OCI-LY7 (cell line): ENCODE measurements at regions not wholly inside any gene's neighbourhood (a gene's known extent, or its start where the extent isn't known, plus 50 kb on each side); places are given as distances from the start of the nearest gene placed in this dataset.

Experiments used
- BruUV-seq: library from RNA; stranded (reverse); fragments of 400-500 nt; replicated peaks from 2 replicates; lab custom pipeline; 2021; lab: Mats Ljungman, UMichigan
- CTCF ChIA-PET: fragments of 300-600 bp; sonication (Branson Sonifier 250); formaldehyde crosslinking; loops from one replicate; lab custom pipeline; 2022; ENCODE audit warnings: antibody characterized with exemption; ENCODE audit not compliant: unreplicated experiment; lab: Charles Lee
- POLR2A ChIA-PET: fragments of 300-600 bp; sonication (Branson Sonifier 250); formaldehyde crosslinking; loops from one replicate; lab custom pipeline; 2022; ENCODE audit warnings: antibody characterized with exemption; lab: Charles Lee
- DNase-seq: peaks from one replicate; pipeline ENCODE4 v3.0.0-alpha.2; 2015; ENCODE audit warnings: low spot score
- H2AFZ ChIP-seq: fragments of 200-600 bp; sonication (generic), shearing (Covaris generic); 2 replicates; pipeline ENCODE4 v1.6.1; 2014; ENCODE audit warnings: mild to moderate bottlenecking, antibody characterized with exemption, low read length, moderate library complexity
- H3K27ac ChIP-seq: fragments of 200-600 bp; sonication (generic); 2 replicates; pipeline ENCODE4 v1.5.1; 2014; ENCODE audit warnings: mixed run types, low read depth, mild to moderate bottlenecking, moderate library complexity, low read length, inconsistent platforms; ENCODE audit not compliant: poor library complexity, severe bottlenecking
- H3K36me3 ChIP-seq: fragments of 200-600 bp; sonication (generic); 2 replicates; pipeline ENCODE4 v1.6.1; 2014; ENCODE audit warnings: mild to moderate bottlenecking, antibody characterized with exemption, low read length, moderate library complexity, mixed read lengths; ENCODE audit not compliant: insufficient read depth
- H3K4me1 ChIP-seq: fragments of 200-600 bp; sonication (generic); 2 replicates; pipeline ENCODE4 v1.5.1; 2014; ENCODE audit warnings: mild to moderate bottlenecking, low read length; ENCODE audit not compliant: insufficient read depth, poor library complexity, severe bottlenecking
- H3K4me2 ChIP-seq: fragments of 200-600 bp; sonication (generic); 2 replicates; pipeline ENCODE4 v1.6.1; 2014; ENCODE audit warnings: mild to moderate bottlenecking, low read length
- H3K4me3 ChIP-seq: fragments of 200-600 bp; sonication (generic); 2 replicates; pipeline ENCODE4 v1.5.1; 2014; ENCODE audit warnings: mild to moderate bottlenecking, low read depth, low read length; ENCODE audit not compliant: poor library complexity, severe bottlenecking
- H3K79me2 ChIP-seq: fragments of 200-600 bp; sonication (generic); 2 replicates; pipeline ENCODE4 v1.6.1; 2016; ENCODE audit warnings: low read depth, mild to moderate bottlenecking, low read length, moderate library complexity, mixed read lengths; ENCODE audit not compliant: insufficient read depth
- H3K9me2 ChIP-seq: fragments of 200-600 bp; sonication (generic); 2 replicates; pipeline ENCODE4 v1.6.1; 2016; ENCODE audit warnings: mild to moderate bottlenecking, low read length, mixed read lengths; ENCODE audit not compliant: insufficient read depth
- H3K9me3 ChIP-seq: fragments of 200-600 bp; sonication (generic); 2 replicates; pipeline ENCODE4 v1.6.1; 2014; ENCODE audit warnings: mild to moderate bottlenecking, mixed run types, low read length, mixed read lengths
- H4K20me1 ChIP-seq: fragments of 200-600 bp; sonication (generic); 2 replicates; pipeline ENCODE4 v1.6.1; 2014; ENCODE audit warnings: mild to moderate bottlenecking, antibody characterized with exemption, low read length, moderate library complexity, mixed read lengths; ENCODE audit not compliant: insufficient read depth
- EZH2phosphoT487 ChIP-seq: fragments of 200-600 bp; sonication (generic); IDR thresholded peaks from 2 replicates; pipeline ENCODE4 v1.6.1; 2018; ENCODE audit warnings: low read depth, borderline replicate concordance, mild to moderate bottlenecking, mixed run types, antibody characterized with exemption, low read length, moderate library complexity, mixed read lengths
- intact Hi-C: fragments of 100-400 bp; cut with micrococcal nuclease; formaldehyde crosslinking; loops from one replicate; pipeline ENCODE4 v1.10.0; 2022; ENCODE audit not compliant: unreplicated experiment
- TF ChIP-seq, protein P1 (sequence below): fragments of 200-600 bp; sonication (generic); conservative IDR thresholded peaks from 2 replicates; pipeline ENCODE4 v1.5.1; 2014; ENCODE audit warnings: mild to moderate bottlenecking, antibody characterized with exemption, low read length, moderate library complexity, mixed read lengths

DNA sequence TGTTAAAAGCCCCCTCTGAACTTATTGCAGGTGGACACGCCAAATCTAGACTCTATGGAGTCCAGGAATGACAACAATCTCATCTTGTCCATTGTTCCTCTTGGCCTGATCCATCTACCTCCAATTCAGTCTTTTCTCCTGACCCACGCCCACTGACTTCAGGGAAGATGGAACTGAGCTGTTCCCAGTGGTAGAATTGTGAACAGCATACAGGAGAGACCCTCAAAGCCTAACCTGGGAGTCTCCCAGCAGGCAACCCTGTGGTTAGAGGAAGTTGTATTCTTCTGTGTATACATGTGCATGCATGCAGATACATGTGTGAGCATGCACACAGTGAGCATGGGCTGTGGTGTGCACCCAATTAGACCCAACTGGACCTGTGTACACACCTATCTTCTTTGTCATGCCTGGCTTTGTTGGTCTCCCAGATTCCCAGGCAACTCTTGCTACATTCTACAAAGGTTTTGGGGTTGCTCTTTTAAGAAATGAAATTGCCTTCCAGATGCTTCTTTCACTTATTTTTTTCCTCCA, 286.0 kb downstream of the ZSWIM6 start:
- no TSS peak for BruUV-seq
- no peaks in the 10 kb centered on the region for H3K9me2 ChIP-seq
- ChIA-PET CTCF (no interaction called here), POLR2A (no interaction called here)
- no peaks in the 10 kb centered on the region for H4K20me1 ChIP-seq
- no peaks in the 10 kb centered on the region for H3K79me2 ChIP-seq
- H2AFZ ChIP-seq = no peak overlapping the region
- H3K4me2 ChIP-seq = no peak overlapping the region
- no peak for DNase-seq
- H3K4me3 ChIP-seq = no peak overlapping the region
- H3K4me1 ChIP-seq = no peaks in the 10 kb centered on the region
- no peaks in the 10 kb centered on the region for H3K36me3 ChIP-seq
- TF ChIP-seq, protein P1, sequence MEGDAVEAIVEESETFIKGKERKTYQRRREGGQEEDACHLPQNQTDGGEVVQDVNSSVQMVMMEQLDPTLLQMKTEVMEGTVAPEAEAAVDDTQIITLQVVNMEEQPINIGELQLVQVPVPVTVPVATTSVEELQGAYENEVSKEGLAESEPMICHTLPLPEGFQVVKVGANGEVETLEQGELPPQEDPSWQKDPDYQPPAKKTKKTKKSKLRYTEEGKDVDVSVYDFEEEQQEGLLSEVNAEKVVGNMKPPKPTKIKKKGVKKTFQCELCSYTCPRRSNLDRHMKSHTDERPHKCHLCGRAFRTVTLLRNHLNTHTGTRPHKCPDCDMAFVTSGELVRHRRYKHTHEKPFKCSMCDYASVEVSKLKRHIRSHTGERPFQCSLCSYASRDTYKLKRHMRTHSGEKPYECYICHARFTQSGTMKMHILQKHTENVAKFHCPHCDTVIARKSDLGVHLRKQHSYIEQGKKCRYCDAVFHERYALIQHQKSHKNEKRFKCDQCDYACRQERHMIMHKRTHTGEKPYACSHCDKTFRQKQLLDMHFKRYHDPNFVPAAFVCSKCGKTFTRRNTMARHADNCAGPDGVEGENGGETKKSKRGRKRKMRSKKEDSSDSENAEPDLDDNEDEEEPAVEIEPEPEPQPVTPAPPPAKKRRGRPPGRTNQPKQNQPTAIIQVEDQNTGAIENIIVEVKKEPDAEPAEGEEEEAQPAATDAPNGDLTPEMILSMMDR = no peak
- TF ChIP-seq EZH2phosphoT487 = no peak
- H3K9me3 ChIP-seq = no peaks in the 10 kb centered on the region
- H3K27ac ChIP-seq = no peak overlapping the region
- intact Hi-C loops = no loop called here

DNA sequence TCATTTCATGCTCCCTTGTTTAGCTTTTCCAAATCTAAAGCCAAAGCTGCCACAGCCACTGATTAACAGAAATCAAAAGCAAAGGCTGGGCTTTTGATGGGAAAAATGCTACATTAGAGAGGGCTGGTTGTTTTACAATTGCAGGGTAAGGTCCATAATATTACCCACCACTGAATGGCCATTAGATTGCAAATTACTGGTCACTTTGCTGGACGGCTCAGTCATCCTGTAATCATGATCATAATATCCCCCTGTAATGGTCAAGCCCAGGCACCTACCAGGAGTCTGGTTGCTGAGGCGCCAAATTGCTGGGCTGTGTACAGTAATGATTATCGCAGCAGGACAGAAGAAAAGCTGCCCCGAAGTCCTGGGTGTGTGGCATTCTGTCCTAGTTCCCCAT, 286.5 kb downstream of the ZSWIM6 start:
- no TSS peak for BruUV-seq
- Histone ChIP-seq H3K9me2 (no peaks in the 10 kb centered on the region), H2AFZ (no peak overlapping the region), H3K9me3 (no peaks in the 10 kb centered on the region), H3K4me3 (no peak overlapping the region), H3K4me1 (no peaks in the 10 kb centered on the region), H4K20me1 (no peaks in the 10 kb centered on the region), H3K27ac (no peak overlapping the region), H3K36me3 (no peaks in the 10 kb centered on the region), H3K4me2 (no peak overlapping the region), H3K79me2 (no peaks in the 10 kb centered on the region)
- ChIA-PET CTCF (no interaction called here), POLR2A (no interaction called here)
- TF ChIP-seq, protein P1 = no peak
- no peak for TF ChIP-seq EZH2phosphoT487
- DNase-seq = no peak
- intact Hi-C loops = no loop called here

DNA sequence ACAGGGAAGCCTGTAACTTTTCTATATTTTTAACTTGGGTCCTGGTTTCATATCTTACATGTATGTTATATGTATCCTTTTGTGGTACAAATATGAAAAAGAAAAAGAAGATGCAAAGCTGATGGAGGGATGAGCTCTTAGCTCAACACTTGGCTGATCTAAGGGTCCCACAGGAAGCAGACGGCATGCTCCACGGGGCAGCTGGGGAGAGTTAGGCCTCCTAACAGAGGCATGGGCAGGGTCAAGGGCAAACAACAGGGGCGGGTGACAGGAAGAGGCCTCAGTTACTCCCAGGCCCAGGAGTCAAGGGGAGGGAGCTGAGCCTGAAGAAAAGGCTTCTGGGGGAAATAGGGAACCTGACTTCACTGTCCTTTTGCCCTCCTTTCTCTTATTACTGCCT, 287.2 kb downstream of the ZSWIM6 start:
- POLR2A ChIA-PET = no interaction called here
- Histone ChIP-seq H3K4me1 (no peaks in the 10 kb centered on the region), H2AFZ (no peak overlapping the region), H3K4me2 (no peak overlapping the region), H3K79me2 (no peaks in the 10 kb centered on the region), H4K20me1 (no peaks in the 10 kb centered on the region), H3K27ac (no peak overlapping the region), H3K4me3 (no peak overlapping the region), H3K9me2 (no peaks in the 10 kb centered on the region), H3K36me3 (no peaks in the 10 kb centered on the region), H3K9me3 (no peaks in the 10 kb centered on the region)
- CTCF ChIA-PET = no interaction called here
- no TSS peak for BruUV-seq
- TF ChIP-seq, protein P1 = no peak
- TF ChIP-seq EZH2phosphoT487 = no peak
- intact Hi-C loops = no loop called here
- no peak for DNase-seq
